22Rv1 (cell line): ENCODE measurements at regions not wholly inside any gene's neighbourhood (a gene's known extent, or its start where the extent isn't known, plus 50 kb on each side); places are given as distances from the start of the nearest gene placed in this dataset.

Experiments used
- ZFX ChIP-seq: fragments of 450-650 bp; IDR thresholded peaks from 2 replicates; pipeline ENCODE4 v1.6.1; 2017; ENCODE audit warnings: antibody characterized with exemption, borderline replicate concordance
- TF ChIP-seq, protein P1 (sequence below): fragments of 450-650 bp; IDR thresholded peaks from 2 replicates; pipeline ENCODE4 v1.5.1; 2017; ENCODE audit warnings: mild to moderate bottlenecking

GRCh38 chr16:7910116-7910515 lies 577.5 kb downstream of the RBFOX1 start:
- TF ChIP-seq, protein P1, sequence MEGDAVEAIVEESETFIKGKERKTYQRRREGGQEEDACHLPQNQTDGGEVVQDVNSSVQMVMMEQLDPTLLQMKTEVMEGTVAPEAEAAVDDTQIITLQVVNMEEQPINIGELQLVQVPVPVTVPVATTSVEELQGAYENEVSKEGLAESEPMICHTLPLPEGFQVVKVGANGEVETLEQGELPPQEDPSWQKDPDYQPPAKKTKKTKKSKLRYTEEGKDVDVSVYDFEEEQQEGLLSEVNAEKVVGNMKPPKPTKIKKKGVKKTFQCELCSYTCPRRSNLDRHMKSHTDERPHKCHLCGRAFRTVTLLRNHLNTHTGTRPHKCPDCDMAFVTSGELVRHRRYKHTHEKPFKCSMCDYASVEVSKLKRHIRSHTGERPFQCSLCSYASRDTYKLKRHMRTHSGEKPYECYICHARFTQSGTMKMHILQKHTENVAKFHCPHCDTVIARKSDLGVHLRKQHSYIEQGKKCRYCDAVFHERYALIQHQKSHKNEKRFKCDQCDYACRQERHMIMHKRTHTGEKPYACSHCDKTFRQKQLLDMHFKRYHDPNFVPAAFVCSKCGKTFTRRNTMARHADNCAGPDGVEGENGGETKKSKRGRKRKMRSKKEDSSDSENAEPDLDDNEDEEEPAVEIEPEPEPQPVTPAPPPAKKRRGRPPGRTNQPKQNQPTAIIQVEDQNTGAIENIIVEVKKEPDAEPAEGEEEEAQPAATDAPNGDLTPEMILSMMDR, result no peak
- no peak for TF ChIP-seq ZFX
